OCI-LY7 (cell line): ENCODE measurements at regions not wholly inside any gene's neighbourhood (a gene's known extent, or its start where the extent isn't known, plus 50 kb on each side); places are given as distances from the start of the nearest gene placed in this dataset.

ENCODE experiments used
- CTCF ChIP-seq: fragments of 200-600 bp; sonication (generic); conservative IDR thresholded peaks from 2 replicates; pipeline ENCODE4 v1.5.1; 2014; ENCODE audit warnings: mild to moderate bottlenecking, antibody characterized with exemption, low read length, moderate library complexity, mixed read lengths
- EZH2phosphoT487 ChIP-seq: fragments of 200-600 bp; sonication (generic); IDR thresholded peaks from 2 replicates; pipeline ENCODE4 v1.6.1; 2018; ENCODE audit warnings: low read depth, borderline replicate concordance, mild to moderate bottlenecking, mixed run types, antibody characterized with exemption, low read length, moderate library complexity, mixed read lengths

GRCh38 chr14:27338012-27338411 is 740.2 kb upstream of the NOVA1 start:
- TF ChIP-seq CTCF: no peak
- TF ChIP-seq EZH2phosphoT487: no peak
